ENCODE measurements at regions not wholly inside any gene's neighbourhood (a gene's known extent, or its start where the extent isn't known, plus 50 kb on each side); places are given as distances from the start of the nearest gene placed in this dataset.
"Not testable (repeated sequence)": the region's sequence is repeated elsewhere in the genome, so short reads cannot be mapped to it uniquely, and the experiment has no call there.

GRCh38 chr5:100182402-100182801 is 352.8 kb upstream of the FAM174A start:
- Mint-ChIP-seq H3K36me3 (ENCODE audit: low read depth) (no peaks in the 10 kb centered on the region), H3K9me3 (ENCODE audit: low read depth) (no peaks in the 10 kb centered on the region), H3K4me1 (no peaks in the 10 kb centered on the region), H3K27me3 (no peaks in the 10 kb centered on the region), H3K4me3 (no peak overlapping the region), H3K27ac (no peak overlapping the region)
- ChIA-PET CTCF (no interaction called here), POLR2A (no interaction called here)
- ATAC-seq (no peak), DNase-seq (no peak)
- intact Hi-C loops (cut with DNase I, micrococcal nuclease) = no loop called here

- Mint-ChIP-seq H3K27me3 (no peaks in the 10 kb centered on the region), H3K9me3 (ENCODE audit: low read depth) (no peaks in the 10 kb centered on the region), H3K27ac (no peak overlapping the region), H3K4me1 (no peaks in the 10 kb centered on the region), H3K4me3 (no peak overlapping the region), H3K36me3 (ENCODE audit: low read depth) (no peaks in the 10 kb centered on the region)
- no peak for ATAC-seq
- no peak for DNase-seq
- intact Hi-C loops (cut with DNase I, micrococcal nuclease) = no loop called here
- ChIA-PET POLR2A (no interaction called here), CTCF (no interaction called here)
Observed at GRCh38 chr5:100175346-100175745, 359.8 kb upstream of the FAM174A start.

GRCh38 chr5:100165309-100165708 is 369.9 kb upstream of the FAM174A start:
- POLR2A ChIA-PET = no interaction called here
- no peaks in the 10 kb centered on the region for H3K36me3 Mint-ChIP-seq (ENCODE audit: low read depth)
- H3K9me3 Mint-ChIP-seq (ENCODE audit: low read depth) = peaks cover 10% of the 10 kb centered on the region
- DNase-seq (no peak), ATAC-seq (no peak)
- intact Hi-C loops (cut with DNase I, micrococcal nuclease) = no loop called here
- CTCF ChIA-PET = no interaction called here
- no peaks in the 10 kb centered on the region for H3K4me1 Mint-ChIP-seq
- no peaks in the 10 kb centered on the region for H3K27me3 Mint-ChIP-seq
- no peak overlapping the region for H3K4me3 Mint-ChIP-seq
- H3K27ac Mint-ChIP-seq = no peak overlapping the region

GRCh38 chr5:100161868-100162267 is 373.3 kb upstream of the FAM174A start:
- DNase-seq (no peak), ATAC-seq (no peak)
- Mint-ChIP-seq H3K27me3 (no peaks in the 10 kb centered on the region), H3K36me3 (ENCODE audit: low read depth) (no peaks in the 10 kb centered on the region), H3K4me1 (no peaks in the 10 kb centered on the region), H3K27ac (no peak overlapping the region), H3K9me3 (ENCODE audit: low read depth) (peaks cover 11% of the 10 kb centered on the region), H3K4me3 (no peak overlapping the region)
- intact Hi-C loops (cut with DNase I, micrococcal nuclease) = no loop called here
- POLR2A ChIA-PET = no interaction called here
- CTCF ChIA-PET = no interaction called here

GRCh38 chr5:100157066-100157465 is 378.1 kb upstream of the FAM174A start:
- H3K4me3 Mint-ChIP-seq = no peak overlapping the region
- H3K27me3 Mint-ChIP-seq = no peaks in the 10 kb centered on the region
- no peak for DNase-seq
- no peaks in the 10 kb centered on the region for H3K4me1 Mint-ChIP-seq
- H3K36me3 Mint-ChIP-seq (ENCODE audit: low read depth) = no peaks in the 10 kb centered on the region
- ChIA-PET CTCF (no interaction called here), POLR2A (no interaction called here)
- intact Hi-C loops (cut with DNase I, micrococcal nuclease) = no loop called here
- no peak for ATAC-seq
- peaks cover 9% of the 10 kb centered on the region for H3K9me3 Mint-ChIP-seq (ENCODE audit: low read depth)
- no peak overlapping the region for H3K27ac Mint-ChIP-seq

- ATAC-seq (no peak), DNase-seq (no peak)
- H3K36me3 Mint-ChIP-seq (ENCODE audit: low read depth) = no peaks in the 10 kb centered on the region
- H3K9me3 Mint-ChIP-seq (ENCODE audit: low read depth) = no peaks in the 10 kb centered on the region
- H3K4me3 Mint-ChIP-seq = no peak overlapping the region
- no peaks in the 10 kb centered on the region for H3K4me1 Mint-ChIP-seq
- POLR2A ChIA-PET = no interaction called here
- intact Hi-C loops (cut with DNase I, micrococcal nuclease) = no loop called here
- CTCF ChIA-PET = no interaction called here
- no peaks in the 10 kb centered on the region for H3K27me3 Mint-ChIP-seq
- no peak overlapping the region for H3K27ac Mint-ChIP-seq
Observed at GRCh38 chr5:100148239-100148638, 386.9 kb upstream of the FAM174A start.

GRCh38 chr5:100142607-100143006 is 392.6 kb upstream of the FAM174A start:
- H3K27ac Mint-ChIP-seq = no peak overlapping the region
- H3K9me3 Mint-ChIP-seq (ENCODE audit: low read depth) = no peaks in the 10 kb centered on the region
- DNase-seq = no peak
- POLR2A ChIA-PET = no interaction called here
- H3K4me3 Mint-ChIP-seq = no peak overlapping the region
- no peaks in the 10 kb centered on the region for H3K27me3 Mint-ChIP-seq
- H3K4me1 Mint-ChIP-seq = no peaks in the 10 kb centered on the region
- no peak for ATAC-seq
- no peaks in the 10 kb centered on the region for H3K36me3 Mint-ChIP-seq (ENCODE audit: low read depth)
- CTCF ChIA-PET = interaction anchor here (2.0 kb wide), 1 partner anchor 17 kb away, joined by 5 read pairs; no protein-coding TSS in a partner anchor
- intact Hi-C loops (cut with DNase I, micrococcal nuclease) = no loop called here

GRCh38 chr5:100131161-100131560 is 404.0 kb upstream of the FAM174A start:
- DNase-seq = no peak
- Mint-ChIP-seq H3K36me3 (ENCODE audit: low read depth) (no peaks in the 10 kb centered on the region), H3K27me3 (no peaks in the 10 kb centered on the region), H3K4me1 (no peaks in the 10 kb centered on the region), H3K9me3 (ENCODE audit: low read depth) (no peaks in the 10 kb centered on the region), H3K27ac (no peak overlapping the region), H3K4me3 (no peak overlapping the region)
- ChIA-PET POLR2A (no interaction called here), CTCF (no interaction called here)
- no peak for ATAC-seq
- intact Hi-C loops (cut with DNase I, micrococcal nuclease) = no loop called here

- H3K36me3 Mint-ChIP-seq (ENCODE audit: low read depth) = no peaks in the 10 kb centered on the region
- intact Hi-C loops (cut with DNase I, micrococcal nuclease) = no loop called here
- H3K9me3 Mint-ChIP-seq (ENCODE audit: low read depth) = no peaks in the 10 kb centered on the region
- ChIA-PET CTCF (interaction anchor here (0.9 kb wide), 1 partner anchor 8 kb away, joined by 3 read pairs; no protein-coding TSS in a partner anchor), POLR2A (no interaction called here)
- no peaks in the 10 kb centered on the region for H3K27me3 Mint-ChIP-seq
- DNase-seq = no peak
- no peaks in the 10 kb centered on the region for H3K4me1 Mint-ChIP-seq
- no peak overlapping the region for H3K27ac Mint-ChIP-seq
- ATAC-seq = no peak
- no peak overlapping the region for H3K4me3 Mint-ChIP-seq
Observed at GRCh38 chr5:100130307-100130706, 404.9 kb upstream of the FAM174A start.

- no peak overlapping the region for H3K27ac Mint-ChIP-seq
- CTCF ChIA-PET = no interaction called here
- H3K36me3 Mint-ChIP-seq (ENCODE audit: low read depth) = no peaks in the 10 kb centered on the region
- no peak overlapping the region for H3K4me3 Mint-ChIP-seq
- no peaks in the 10 kb centered on the region for H3K27me3 Mint-ChIP-seq
- DNase-seq (no peak), ATAC-seq (no peak)
- no peaks in the 10 kb centered on the region for H3K9me3 Mint-ChIP-seq (ENCODE audit: low read depth)
- H3K4me1 Mint-ChIP-seq = no peaks in the 10 kb centered on the region
- intact Hi-C loops (cut with DNase I, micrococcal nuclease) = no loop called here
- POLR2A ChIA-PET = no interaction called here
Observed at GRCh38 chr5:100119903-100120302, 415.3 kb upstream of the FAM174A start.

GRCh38 chr5:100110497-100110896 is 424.7 kb upstream of the FAM174A start:
- DNase-seq (no peak), ATAC-seq (no peak)
- ChIA-PET POLR2A (no interaction called here), CTCF (interaction anchor here (0.6 kb wide), 1 partner anchor 170 kb away, joined by 3 read pairs; no protein-coding TSS in a partner anchor)
- Mint-ChIP-seq H3K9me3 (ENCODE audit: low read depth) (peaks cover 13% of the 10 kb centered on the region), H3K4me1 (no peaks in the 10 kb centered on the region), H3K4me3 (no peak overlapping the region), H3K27ac (no peak overlapping the region), H3K27me3 (no peaks in the 10 kb centered on the region), H3K36me3 (ENCODE audit: low read depth) (no peaks in the 10 kb centered on the region)
- intact Hi-C loops (cut with DNase I, micrococcal nuclease) = no loop called here

GRCh38 chr5:100108883-100109282 is 426.3 kb upstream of the FAM174A start:
- no peak overlapping the region for H3K4me3 Mint-ChIP-seq
- DNase-seq = no peak
- ChIA-PET POLR2A (no interaction called here), CTCF (no interaction called here)
- no peak for ATAC-seq
- no peaks in the 10 kb centered on the region for H3K27me3 Mint-ChIP-seq
- no peaks in the 10 kb centered on the region for H3K36me3 Mint-ChIP-seq (ENCODE audit: low read depth)
- H3K4me1 Mint-ChIP-seq = no peaks in the 10 kb centered on the region
- H3K9me3 Mint-ChIP-seq (ENCODE audit: low read depth) = peaks cover 13% of the 10 kb centered on the region
- no peak overlapping the region for H3K27ac Mint-ChIP-seq
- intact Hi-C loops (cut with DNase I, micrococcal nuclease) = no loop called here

GRCh38 chr5:100103592-100104119 is 431.5 kb upstream of the FAM174A start:
- DNase-seq; CTCF ChIA-PET; H3K27ac Mint-ChIP-seq; H3K4me3 Mint-ChIP-seq; POLR2A ChIA-PET; intact Hi-C loops (cut with DNase I, micrococcal nuclease); H3K27me3 Mint-ChIP-seq; H3K4me1 Mint-ChIP-seq; H3K36me3 Mint-ChIP-seq (ENCODE audit: low read depth); H3K9me3 Mint-ChIP-seq (ENCODE audit: low read depth); ATAC-seq: not testable (repeated sequence)
